Hepatocyte (in vitro differentiated cells): ENCODE measurements at regions not wholly inside any gene's neighbourhood (a gene's known extent, or its start where the extent isn't known, plus 50 kb on each side); places are given as distances from the start of the nearest gene placed in this dataset.

Experiments used
- DNase-seq: peaks from one replicate; pipeline ENCODE4 v3.0.0-alpha.2; 2016; ENCODE audit warnings: low spot score
- H2AFZ ChIP-seq: fragments of 200-600 bp; sonication (generic); 2 replicates; pipeline ENCODE4 v1.6.0; 2016; ENCODE audit warnings: antibody characterized with exemption, mild to moderate bottlenecking
- H3K27ac ChIP-seq: fragments of 200-600 bp; sonication (generic); 2 replicates; pipeline ENCODE4 v1.5.1; 2016; ENCODE audit warnings: mild to moderate bottlenecking
- H3K27me3 ChIP-seq: fragments of 200-600 bp; sonication (generic); 2 replicates; pipeline ENCODE4 v1.6.1; 2016
- H3K36me3 ChIP-seq: fragments of 200-600 bp; sonication (generic); replicated peaks from 2 replicates; pipeline ENCODE4 v1.5.1; 2016; ENCODE audit warnings: low read depth; ENCODE audit not compliant: insufficient read depth
- H3K4me1 ChIP-seq: fragments of 200-600 bp; sonication (generic); 2 replicates; pipeline ENCODE4 v1.5.1; 2016; ENCODE audit warnings: mild to moderate bottlenecking, moderate library complexity; ENCODE audit not compliant: insufficient read depth
- H3K4me2 ChIP-seq: fragments of 200-600 bp; sonication (generic); 2 replicates; pipeline ENCODE4 v1.6.0; 2016
- H3K4me3 ChIP-seq: fragments of 200-600 bp; sonication (generic); 2 replicates; pipeline ENCODE4 v1.5.1; 2016; ENCODE audit warnings: mild to moderate bottlenecking
- H3K79me2 ChIP-seq: fragments of 200-600 bp; sonication (generic); 2 replicates; pipeline ENCODE4 v1.6.0; 2017; ENCODE audit warnings: mild to moderate bottlenecking
- H3K9me2 ChIP-seq: fragments of 200-600 bp; sonication (generic); replicated peaks from 2 replicates; pipeline ENCODE4 v1.6.0; 2017; ENCODE audit warnings: mild to moderate bottlenecking; ENCODE audit not compliant: insufficient read depth
- H3K9me3 ChIP-seq: fragments of 200-600 bp; sonication (generic); 2 replicates; pipeline ENCODE4 v1.5.1; 2016; ENCODE audit warnings: low read depth, mild to moderate bottlenecking
- H4K20me1 ChIP-seq: fragments of 200-600 bp; sonication (generic); 2 replicates; pipeline ENCODE4 v1.6.0; 2016; ENCODE audit warnings: mild to moderate bottlenecking; ENCODE audit not compliant: insufficient read depth, poor library complexity, severe bottlenecking
- EZH2 ChIP-seq: fragments of 200-600 bp; sonication (generic); IDR thresholded peaks from 2 replicates; pipeline ENCODE4 v1.6.1; 2016; ENCODE audit warnings: antibody characterized with exemption, mild to moderate bottlenecking, borderline replicate concordance
- EZH2phosphoT487 ChIP-seq: fragments of 200-600 bp; sonication (generic); IDR thresholded peaks from one replicate; pipeline ENCODE4 v1.6.1; 2018; ENCODE audit warnings: antibody characterized with exemption, mild to moderate bottlenecking, low read depth, moderate library complexity; ENCODE audit not compliant: unreplicated experiment, severe bottlenecking
- WGBS: methylation state at CpG from one replicate; pipeline ENCODE4 v1.1.6; 2016; ENCODE audit warnings: low lambda C conversion rate; ENCODE audit errors: missing lambda C conversion rate; 5-methylcytosine and 5-hydroxymethylcytosine counted together
- TF ChIP-seq, protein P1 (sequence below): fragments of 200-600 bp; sonication (generic); IDR thresholded peaks from 2 replicates; pipeline ENCODE4 v1.5.1; 2016; ENCODE audit warnings: antibody characterized with exemption, mild to moderate bottlenecking; ENCODE audit not compliant: poor library complexity

- Histone ChIP-seq H4K20me1 (no peaks in the 10 kb centered on the region), H3K36me3 (no peaks in the 10 kb centered on the region), H3K27me3 (no peaks in the 10 kb centered on the region), H3K4me3 (no peak overlapping the region), H3K27ac (no peak overlapping the region), H2AFZ (no peak overlapping the region), H3K79me2 (no peaks in the 10 kb centered on the region), H3K9me2 (no peaks in the 10 kb centered on the region), H3K4me1 (no peaks in the 10 kb centered on the region), H3K9me3 (no peaks in the 10 kb centered on the region), H3K4me2 (no peak overlapping the region)
- 11% methylated on average over 3 of the region's 3 CpGs for whole genome bisulfite sequencing
- DNase-seq: no peak
- TF ChIP-seq, protein P1, sequence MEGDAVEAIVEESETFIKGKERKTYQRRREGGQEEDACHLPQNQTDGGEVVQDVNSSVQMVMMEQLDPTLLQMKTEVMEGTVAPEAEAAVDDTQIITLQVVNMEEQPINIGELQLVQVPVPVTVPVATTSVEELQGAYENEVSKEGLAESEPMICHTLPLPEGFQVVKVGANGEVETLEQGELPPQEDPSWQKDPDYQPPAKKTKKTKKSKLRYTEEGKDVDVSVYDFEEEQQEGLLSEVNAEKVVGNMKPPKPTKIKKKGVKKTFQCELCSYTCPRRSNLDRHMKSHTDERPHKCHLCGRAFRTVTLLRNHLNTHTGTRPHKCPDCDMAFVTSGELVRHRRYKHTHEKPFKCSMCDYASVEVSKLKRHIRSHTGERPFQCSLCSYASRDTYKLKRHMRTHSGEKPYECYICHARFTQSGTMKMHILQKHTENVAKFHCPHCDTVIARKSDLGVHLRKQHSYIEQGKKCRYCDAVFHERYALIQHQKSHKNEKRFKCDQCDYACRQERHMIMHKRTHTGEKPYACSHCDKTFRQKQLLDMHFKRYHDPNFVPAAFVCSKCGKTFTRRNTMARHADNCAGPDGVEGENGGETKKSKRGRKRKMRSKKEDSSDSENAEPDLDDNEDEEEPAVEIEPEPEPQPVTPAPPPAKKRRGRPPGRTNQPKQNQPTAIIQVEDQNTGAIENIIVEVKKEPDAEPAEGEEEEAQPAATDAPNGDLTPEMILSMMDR: no peak
- TF ChIP-seq EZH2: no peak
- TF ChIP-seq EZH2phosphoT487: no peak
Measured at GRCh38 chr21:33157303-33157702, 72.4 kb upstream of the IFNAR2 start.

GRCh38 chr21:33158654-33159053 is 71.1 kb upstream of the IFNAR2 start:
- Histone ChIP-seq H3K9me2 (no peaks in the 10 kb centered on the region), H3K27ac (no peak overlapping the region), H2AFZ (no peak overlapping the region), H3K36me3 (no peaks in the 10 kb centered on the region), H3K79me2 (no peaks in the 10 kb centered on the region), H3K4me2 (no peak overlapping the region), H3K27me3 (peaks cover 8% of the 10 kb centered on the region), H3K4me3 (no peak overlapping the region), H4K20me1 (no peaks in the 10 kb centered on the region), H3K4me1 (no peaks in the 10 kb centered on the region), H3K9me3 (no peaks in the 10 kb centered on the region)
- DNase-seq: no peak
- TF ChIP-seq EZH2 (no peak), EZH2phosphoT487 (no peak)
- TF ChIP-seq, protein P1: no peak
- WGBS: 68% methylated on average over 1 of the region's 1 CpG

DNA sequence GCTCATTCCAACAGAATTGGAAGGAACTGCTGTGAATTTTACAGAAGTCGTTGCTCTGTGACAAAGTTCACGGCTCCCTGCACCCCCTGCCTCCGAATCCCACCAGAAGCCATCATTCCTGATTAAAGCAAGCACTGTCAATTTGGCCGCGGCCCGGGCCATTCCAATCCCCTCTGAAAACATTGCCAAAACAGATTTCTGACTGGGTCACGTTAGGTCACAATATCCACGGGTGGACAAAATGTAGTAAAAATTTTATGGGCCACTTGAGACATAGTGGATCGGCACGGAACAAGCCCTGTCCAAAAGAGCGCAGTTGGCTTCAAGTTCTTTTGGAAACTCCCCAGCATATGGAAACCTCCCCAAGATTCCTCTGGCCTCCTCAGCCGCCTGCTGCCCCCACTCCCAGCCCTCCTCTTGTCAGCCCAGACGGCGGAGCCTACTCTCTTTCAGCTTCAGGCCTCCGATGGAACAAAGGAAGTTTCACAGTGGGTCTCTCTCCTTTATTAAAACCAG is 67.2 kb upstream of the IFNAR2 start:
- H3K4me3 ChIP-seq: no peak overlapping the region
- H3K4me2 ChIP-seq: no peak overlapping the region
- no peaks in the 10 kb centered on the region for H3K4me1 ChIP-seq
- no peak overlapping the region for H2AFZ ChIP-seq
- H3K27me3 ChIP-seq: peaks cover 8% of the 10 kb centered on the region
- H3K9me3 ChIP-seq: no peaks in the 10 kb centered on the region
- TF ChIP-seq EZH2phosphoT487 (no peak), EZH2 (no peak)
- TF ChIP-seq, protein P1: no peak
- WGBS: 55% methylated on average over 15 of the region's 15 CpGs
- no peaks in the 10 kb centered on the region for H3K36me3 ChIP-seq
- no peak overlapping the region for H3K27ac ChIP-seq
- no peaks in the 10 kb centered on the region for H3K79me2 ChIP-seq
- no peak for DNase-seq
- no peaks in the 10 kb centered on the region for H4K20me1 ChIP-seq
- no peaks in the 10 kb centered on the region for H3K9me2 ChIP-seq

GRCh38 chr21:33168886-33169285 is 60.9 kb upstream of the IFNAR2 start:
- 78% methylated on average over 6 of the region's 6 CpGs for WGBS

More at GRCh38 chr21:33168886-33169285, 60.9 kb upstream of the IFNAR2 start:
- no peaks in the 10 kb centered on the region for H3K4me1 ChIP-seq
- H2AFZ ChIP-seq: no peak overlapping the region
- no peaks in the 10 kb centered on the region for H4K20me1 ChIP-seq
- H3K27ac ChIP-seq: no peak overlapping the region
- peaks cover 5% of the 10 kb centered on the region for H3K27me3 ChIP-seq
- no peaks in the 10 kb centered on the region for H3K9me2 ChIP-seq
- DNase-seq: no peak
- no peaks in the 10 kb centered on the region for H3K36me3 ChIP-seq
- H3K79me2 ChIP-seq: no peaks in the 10 kb centered on the region
- H3K4me3 ChIP-seq: no peak overlapping the region
- H3K4me2 ChIP-seq: no peak overlapping the region
- TF ChIP-seq EZH2 (no peak), EZH2phosphoT487 (no peak)
- TF ChIP-seq, protein P1: no peak
- no peaks in the 10 kb centered on the region for H3K9me3 ChIP-seq
